ENCODE measurements at regions not wholly inside any gene's neighbourhood (a gene's known extent, or its start where the extent isn't known, plus 50 kb on each side); places are given as distances from the start of the nearest gene placed in this dataset.

- Histone ChIP-seq H3K9ac (ENCODE audit: low read depth, low read length, poor library complexity) (no peak overlapping the region), H3K14ac (ENCODE audit: low read length) (no peak overlapping the region), H4K8ac (ENCODE audit: low read depth, low read length) (no peak overlapping the region), H3K4me3 (ENCODE audit: low read length in 2 of 2) (no peak overlapping the region), H3K9me3 (replicated peaks in 1 of 2; ENCODE audit: control insufficient read depth in 2 of 2, insufficient read depth in 1 of 2, low read depth in 1 of 2, low read length in 2 of 2) (no peaks in the 10 kb centered on the region), H2AFZ (ENCODE audit: low read length) (no peak overlapping the region), H2BK5ac (ENCODE audit: low read length) (no peak overlapping the region), H3K27ac (replicated peaks; ENCODE audit: low read length) (no peak overlapping the region), H3K79me1 (ENCODE audit: low read depth, low read length) (no peaks in the 10 kb centered on the region), H3K4me1 (ENCODE audit: control insufficient read depth in 2 of 2, insufficient read depth in 1 of 2, low read depth in 1 of 2, low read length in 2 of 2) (no peaks in the 10 kb centered on the region), H3K36me3 (replicated peaks in 1 of 2; ENCODE audit: control insufficient read depth in 2 of 2, insufficient read depth in 2 of 2, low read length in 2 of 2) (no peaks in the 10 kb centered on the region), H2AK5ac (ENCODE audit: low read depth, low read length) (no peak overlapping the region), H4K91ac (ENCODE audit: low read depth, low read length, poor library complexity) (no peak overlapping the region), H2BK12ac (ENCODE audit: low read length) (no peak overlapping the region), H2BK15ac (ENCODE audit: low read length) (no peak overlapping the region), H3K18ac (ENCODE audit: low read length) (no peak overlapping the region), H3K4ac (ENCODE audit: low read length) (no peak overlapping the region), H2BK120ac (ENCODE audit: low read depth, low read length) (no peak overlapping the region), H3K4me2 (ENCODE audit: insufficient read depth, low read length, poor library complexity, severe bottlenecking) (no peak overlapping the region), H3K23ac (ENCODE audit: low read depth, low read length, poor library complexity) (no peak overlapping the region), H3K27me3 (ENCODE audit: control insufficient read depth in 3 of 3, insufficient read depth in 3 of 3, low read depth in 1 of 3, low read length in 3 of 3) (no peaks in the 10 kb centered on the region)
- no peak for DNase-seq (ENCODE audit: low spot score)
- no CpG with 5 or more reads among the region's 2 CpGs for WGBS, 2 donors (ENCODE audit: extremely low coverage in 2 of 2, insufficient read length in 2 of 2, insufficient replicate concordance in 1 of 2)
These were observed 396.5 kb downstream of the DMRT2 start for GRCh38 chr9:1446671-1447070.

GRCh38 chr9:1453636-1454035, 403.5 kb downstream of the DMRT2 start:
- WGBS, 2 donors (ENCODE audit: extremely low coverage in 2 of 2, insufficient read length in 2 of 2, insufficient replicate concordance in 1 of 2): no CpG with 5 or more reads among the region's 4 CpGs
- Histone ChIP-seq H4K8ac (ENCODE audit: low read depth, low read length) (no peak overlapping the region), H2BK120ac (ENCODE audit: low read depth, low read length) (no peak overlapping the region), H4K91ac (ENCODE audit: low read depth, low read length, poor library complexity) (no peak overlapping the region), H3K4me2 (ENCODE audit: insufficient read depth, low read length, poor library complexity, severe bottlenecking) (no peak overlapping the region), H3K4me3 (ENCODE audit: low read length in 2 of 2) (no peak overlapping the region), H2BK15ac (ENCODE audit: low read length) (no peak overlapping the region), H2BK5ac (ENCODE audit: low read length) (no peak overlapping the region), H3K23ac (ENCODE audit: low read depth, low read length, poor library complexity) (no peak overlapping the region), H3K4me1 (ENCODE audit: control insufficient read depth in 2 of 2, insufficient read depth in 1 of 2, low read depth in 1 of 2, low read length in 2 of 2) (no peaks in the 10 kb centered on the region), H2AK5ac (ENCODE audit: low read depth, low read length) (no peak overlapping the region), H3K14ac (ENCODE audit: low read length) (no peak overlapping the region), H3K27ac (replicated peaks; ENCODE audit: low read length) (no peak overlapping the region), H3K18ac (ENCODE audit: low read length) (no peak overlapping the region), H3K4ac (ENCODE audit: low read length) (no peak overlapping the region), H2AFZ (ENCODE audit: low read length) (no peak overlapping the region), H2BK12ac (ENCODE audit: low read length) (no peak overlapping the region), H3K9ac (ENCODE audit: low read depth, low read length, poor library complexity) (no peak overlapping the region), H3K9me3 (replicated peaks in 1 of 2; ENCODE audit: control insufficient read depth in 2 of 2, insufficient read depth in 1 of 2, low read depth in 1 of 2, low read length in 2 of 2) (no peaks in the 10 kb centered on the region), H3K27me3 (ENCODE audit: control insufficient read depth in 3 of 3, insufficient read depth in 3 of 3, low read depth in 1 of 3, low read length in 3 of 3) (no peaks in the 10 kb centered on the region), H3K36me3 (replicated peaks in 1 of 2; ENCODE audit: control insufficient read depth in 2 of 2, insufficient read depth in 2 of 2, low read length in 2 of 2) (no peaks in the 10 kb centered on the region), H3K79me1 (ENCODE audit: low read depth, low read length) (no peaks in the 10 kb centered on the region)
- DNase-seq (ENCODE audit: low spot score): no peak

- Histone ChIP-seq H3K9me3 (replicated peaks in 1 of 2; ENCODE audit: control insufficient read depth in 2 of 2, insufficient read depth in 1 of 2, low read depth in 1 of 2, low read length in 2 of 2) (no peaks in the 10 kb centered on the region), H3K23ac (ENCODE audit: low read depth, low read length, poor library complexity) (no peak overlapping the region), H3K4me1 (ENCODE audit: control insufficient read depth in 2 of 2, insufficient read depth in 1 of 2, low read depth in 1 of 2, low read length in 2 of 2) (no peaks in the 10 kb centered on the region), H3K27ac (replicated peaks; ENCODE audit: low read length) (no peak overlapping the region), H3K27me3 (ENCODE audit: control insufficient read depth in 3 of 3, insufficient read depth in 3 of 3, low read depth in 1 of 3, low read length in 3 of 3) (no peaks in the 10 kb centered on the region), H3K18ac (ENCODE audit: low read length) (no peak overlapping the region), H2BK15ac (ENCODE audit: low read length) (no peak overlapping the region), H2AFZ (ENCODE audit: low read length) (no peak overlapping the region), H2AK5ac (ENCODE audit: low read depth, low read length) (no peak overlapping the region), H4K91ac (ENCODE audit: low read depth, low read length, poor library complexity) (no peak overlapping the region), H2BK5ac (ENCODE audit: low read length) (no peak overlapping the region), H3K79me1 (ENCODE audit: low read depth, low read length) (no peaks in the 10 kb centered on the region), H3K4ac (ENCODE audit: low read length) (no peak overlapping the region), H3K4me2 (ENCODE audit: insufficient read depth, low read length, poor library complexity, severe bottlenecking) (no peak overlapping the region), H4K8ac (ENCODE audit: low read depth, low read length) (no peak overlapping the region), H2BK12ac (ENCODE audit: low read length) (no peak overlapping the region), H3K4me3 (ENCODE audit: low read length in 2 of 2) (no peak overlapping the region), H3K9ac (ENCODE audit: low read depth, low read length, poor library complexity) (no peak overlapping the region), H3K14ac (ENCODE audit: low read length) (no peak overlapping the region), H3K36me3 (replicated peaks in 1 of 2; ENCODE audit: control insufficient read depth in 2 of 2, insufficient read depth in 2 of 2, low read length in 2 of 2) (no peaks in the 10 kb centered on the region), H2BK120ac (ENCODE audit: low read depth, low read length) (no peak overlapping the region)
- DNase-seq (ENCODE audit: low spot score): no peak
- no CpG with 5 or more reads among the region's 1 CpG for WGBS, 2 donors (ENCODE audit: extremely low coverage in 2 of 2, insufficient read length in 2 of 2, insufficient replicate concordance in 1 of 2)
These were observed 404.1 kb downstream of the DMRT2 start for GRCh38 chr9:1454211-1454610.

- no peak overlapping the region for H3K23ac ChIP-seq (ENCODE audit: low read depth, low read length, poor library complexity)
- no peaks in the 10 kb centered on the region for H3K79me1 ChIP-seq (ENCODE audit: low read depth, low read length)
- H3K4me3 ChIP-seq (ENCODE audit: low read length in 2 of 2): no peak overlapping the region
- H3K18ac ChIP-seq (ENCODE audit: low read length): no peak overlapping the region
- H3K4me2 ChIP-seq (ENCODE audit: insufficient read depth, low read length, poor library complexity, severe bottlenecking): no peak overlapping the region
- no peaks in the 10 kb centered on the region for H3K4me1 ChIP-seq (ENCODE audit: control insufficient read depth in 2 of 2, insufficient read depth in 1 of 2, low read depth in 1 of 2, low read length in 2 of 2)
- H2BK15ac ChIP-seq (ENCODE audit: low read length): no peak overlapping the region
- no peak overlapping the region for H2BK5ac ChIP-seq (ENCODE audit: low read length)
- H3K27me3 ChIP-seq (ENCODE audit: control insufficient read depth in 3 of 3, insufficient read depth in 3 of 3, low read depth in 1 of 3, low read length in 3 of 3): no peaks in the 10 kb centered on the region
- H3K14ac ChIP-seq (ENCODE audit: low read length): no peak overlapping the region
- H2BK12ac ChIP-seq (ENCODE audit: low read length): no peak overlapping the region
- H3K9me3 ChIP-seq (replicated peaks in 1 of 2; ENCODE audit: control insufficient read depth in 2 of 2, insufficient read depth in 1 of 2, low read depth in 1 of 2, low read length in 2 of 2): no peaks in the 10 kb centered on the region
- no peak overlapping the region for H3K27ac ChIP-seq (replicated peaks; ENCODE audit: low read length)
- no peak for DNase-seq (ENCODE audit: low spot score)
- no peak overlapping the region for H2AK5ac ChIP-seq (ENCODE audit: low read depth, low read length)
- H3K36me3 ChIP-seq (replicated peaks in 1 of 2; ENCODE audit: control insufficient read depth in 2 of 2, insufficient read depth in 2 of 2, low read length in 2 of 2): no peaks in the 10 kb centered on the region
- no CpG with 5 or more reads among the region's 7 CpGs for WGBS, 2 donors (ENCODE audit: extremely low coverage in 2 of 2, insufficient read length in 2 of 2, insufficient replicate concordance in 1 of 2)
- no peak overlapping the region for H2BK120ac ChIP-seq (ENCODE audit: low read depth, low read length)
- H2AFZ ChIP-seq (ENCODE audit: low read length): no peak overlapping the region
- no peak overlapping the region for H3K9ac ChIP-seq (ENCODE audit: low read depth, low read length, poor library complexity)
- no peak overlapping the region for H4K8ac ChIP-seq (ENCODE audit: low read depth, low read length)
- no peak overlapping the region for H4K91ac ChIP-seq (ENCODE audit: low read depth, low read length, poor library complexity)
- no peak overlapping the region for H3K4ac ChIP-seq (ENCODE audit: low read length)
These were observed 404.6 kb downstream of the DMRT2 start for GRCh38 chr9:1454616-1455347.

Measured in neuronal stem cell (in vitro differentiated cells).